22Rv1 (cell line): ENCODE measurements at regions not wholly inside any gene's neighbourhood (a gene's known extent, or its start where the extent isn't known, plus 50 kb on each side); places are given as distances from the start of the nearest gene placed in this dataset.

Experiments used
- CTCF ChIP-seq: fragments of 450-650 bp; IDR thresholded peaks from 2 replicates; pipeline ENCODE4 v1.5.1; 2017; ENCODE audit warnings: mild to moderate bottlenecking
- ZFX ChIP-seq: fragments of 450-650 bp; IDR thresholded peaks from 2 replicates; pipeline ENCODE4 v1.6.1; 2017; ENCODE audit warnings: antibody characterized with exemption, borderline replicate concordance

DNA sequence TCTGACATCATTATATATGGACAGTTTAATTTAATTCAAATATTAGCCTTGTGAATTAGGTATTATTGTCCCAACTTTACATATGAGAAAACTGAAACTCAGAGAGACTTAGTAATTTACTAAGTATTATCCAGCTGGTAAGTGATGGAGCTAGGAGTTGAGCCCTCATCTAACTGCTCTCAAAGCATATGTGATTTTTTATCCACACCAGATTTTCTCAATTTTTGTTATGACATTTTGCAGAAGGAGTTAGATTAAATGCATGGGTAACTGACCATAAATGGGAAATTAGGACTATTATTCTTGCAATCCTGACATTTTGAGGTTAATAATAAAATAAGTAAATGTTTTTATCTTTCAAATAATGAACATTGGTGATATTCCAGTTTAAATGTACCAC, 778.3 kb upstream of the SORCS1 start:
- no peak for TF ChIP-seq CTCF
- TF ChIP-seq ZFX = no peak
